ENCODE measurements at regions not wholly inside any gene's neighbourhood (a gene's known extent, or its start where the extent isn't known, plus 50 kb on each side); places are given as distances from the start of the nearest gene placed in this dataset.

- TF ChIP-seq CTCF (conservative IDR thresholded peaks at IDR 0.05; ENCODE audit: low read depth, low read length), result peak; percentile 77
- no peak for TF ChIP-seq EZH2 (IDR thresholded peaks at IDR 0.05; ENCODE audit: low read length, unreplicated experiment)
Measured at GRCh38 chr5:152505442-152506042, 100.5 kb upstream of the NMUR2 start.
